Mesendoderm (in vitro differentiated cells): ENCODE measurements at regions not wholly inside any gene's neighbourhood (a gene's known extent, or its start where the extent isn't known, plus 50 kb on each side); places are given as distances from the start of the nearest gene placed in this dataset.

Experiments
- DNase-seq: peaks from one replicate; pipeline ENCODE4 v3.0.0; 2013
- H2AK5ac ChIP-seq: 2 replicates; pipeline ENCODE4 v1.6.1; 2013; ENCODE audit warnings: low read length, inconsistent platforms
- H2BK120ac ChIP-seq: 2 replicates; pipeline ENCODE4 v1.6.1; 2013; ENCODE audit warnings: low read depth, mild to moderate bottlenecking, low read length, moderate library complexity, mixed read lengths
- H2BK15ac ChIP-seq: replicated peaks from 2 replicates; pipeline ENCODE4 v1.6.1; 2013; ENCODE audit warnings: low read depth, mild to moderate bottlenecking, moderate library complexity
- H2BK5ac ChIP-seq: 2 replicates; pipeline ENCODE4 v1.6.1; 2013; ENCODE audit warnings: low read length, inconsistent platforms
- H3K18ac ChIP-seq: 2 replicates; pipeline ENCODE4 v1.6.1; 2013; ENCODE audit warnings: mild to moderate bottlenecking, low read length, mixed read lengths
- H3K23ac ChIP-seq: one replicate; pipeline ENCODE4 v1.6.1; 2013; ENCODE audit warnings: low read length
- H3K27ac ChIP-seq: 2 replicates; pipeline ENCODE4 v1.5.1; 2013; ENCODE audit warnings: low read depth, mild to moderate bottlenecking, inconsistent platforms, low read length, moderate library complexity
- H3K27me3 ChIP-seq: 2 replicates; pipeline ENCODE4 v1.6.1; 2013; ENCODE audit warnings: low read length, control low read depth, mild to moderate bottlenecking, inconsistent platforms; ENCODE audit not compliant: insufficient read depth, poor library complexity
- H3K36me3 ChIP-seq: 2 replicates; pipeline ENCODE4 v1.6.1; 2013; ENCODE audit warnings: low read length, inconsistent platforms; ENCODE audit not compliant: control insufficient read depth, insufficient read depth
- H3K4ac ChIP-seq: one replicate; pipeline ENCODE4 v1.6.1; 2013; ENCODE audit warnings: low read depth, mild to moderate bottlenecking, low read length, moderate library complexity
- H3K4me1 ChIP-seq: 2 replicates; pipeline ENCODE4 v1.6.1; 2013; ENCODE audit warnings: low read depth, low read length, inconsistent platforms; ENCODE audit not compliant: control insufficient read depth
- H3K4me2 ChIP-seq: 2 replicates; pipeline ENCODE4 v1.6.1; 2013; ENCODE audit warnings: low read length
- H3K4me3 ChIP-seq: 2 replicates; pipeline ENCODE4 v1.5.1; 2013; ENCODE audit warnings: mild to moderate bottlenecking, low read length
- H3K56ac ChIP-seq: one replicate; pipeline ENCODE4 v1.6.1; 2013; ENCODE audit warnings: low read length
- H3K79me1 ChIP-seq: 2 replicates; pipeline ENCODE4 v1.6.1; 2013; ENCODE audit warnings: low read length, inconsistent platforms
- H3K79me2 ChIP-seq: 2 replicates; pipeline ENCODE4 v1.6.1; 2013; ENCODE audit warnings: mild to moderate bottlenecking, low read length; ENCODE audit not compliant: control insufficient read depth, insufficient read depth
- H3K9ac ChIP-seq: 2 replicates; pipeline ENCODE4 v1.6.1; 2013; ENCODE audit warnings: low read length, inconsistent platforms
- H4K5ac ChIP-seq: one replicate; pipeline ENCODE4 v1.6.1; 2013; ENCODE audit warnings: low read length
- H4K8ac ChIP-seq: one replicate; pipeline ENCODE4 v1.6.1; 2013; ENCODE audit warnings: low read depth, mild to moderate bottlenecking, control low read depth, low read length, moderate library complexity
- WGBS: extraction: QIAGEN DNeasy Blood & Tissue Kit; methylation state at CpG from one replicate; pipeline ENCODE4 v1.1.7; 2013; ENCODE audit warnings: low lambda C conversion rate, missing lambda C conversion rate; ENCODE audit not compliant: insufficient coverage; ENCODE audit errors: extremely low coverage; 5-methylcytosine and 5-hydroxymethylcytosine counted together

DNA sequence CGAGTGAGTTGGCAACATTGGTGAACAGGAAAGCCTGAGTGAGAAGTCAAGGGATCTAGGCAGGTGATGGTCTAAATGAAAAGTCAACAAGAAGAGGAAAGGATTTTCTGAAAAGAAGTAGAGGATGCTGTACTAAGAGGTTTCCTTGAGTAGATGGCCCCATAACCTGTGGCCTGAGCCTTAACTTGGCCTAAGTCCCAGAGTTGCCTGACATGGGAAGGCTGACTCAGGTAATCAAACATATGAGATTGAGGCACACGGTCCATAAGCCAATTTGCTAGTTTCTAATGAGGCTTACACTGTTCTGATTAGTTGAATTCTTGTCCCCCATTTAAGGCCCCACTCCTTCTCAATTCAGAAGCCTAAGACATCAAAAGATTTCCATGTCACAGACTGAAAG, 262.5 kb upstream of the LMCD1 start:
- Histone ChIP-seq H2AK5ac (no peak overlapping the region), H2BK120ac (peak overlapping the region; percentile 85), H3K27me3 (no peaks in the 10 kb centered on the region), H3K9ac (no peak overlapping the region), H3K79me2 (no peaks in the 10 kb centered on the region), H3K36me3 (no peaks in the 10 kb centered on the region), H3K4me3 (no peak overlapping the region), H3K23ac (no peak overlapping the region), H3K79me1 (no peaks in the 10 kb centered on the region), H3K56ac (peak overlapping the region; percentile 42), H3K27ac (no peak overlapping the region), H2BK5ac (peak overlapping the region; percentile 15), H3K4me2 (no peak overlapping the region), H4K8ac (no peak overlapping the region), H3K18ac (peak overlapping the region; percentile 56), H2BK15ac (no peak overlapping the region), H4K5ac (no peak overlapping the region), H3K4ac (peak overlapping the region; percentile 79), H3K4me1 (no peaks in the 10 kb centered on the region)
- DNase-seq, result no peak
- no CpG with 5 or more reads among the region's 2 CpGs for WGBS

DNA sequence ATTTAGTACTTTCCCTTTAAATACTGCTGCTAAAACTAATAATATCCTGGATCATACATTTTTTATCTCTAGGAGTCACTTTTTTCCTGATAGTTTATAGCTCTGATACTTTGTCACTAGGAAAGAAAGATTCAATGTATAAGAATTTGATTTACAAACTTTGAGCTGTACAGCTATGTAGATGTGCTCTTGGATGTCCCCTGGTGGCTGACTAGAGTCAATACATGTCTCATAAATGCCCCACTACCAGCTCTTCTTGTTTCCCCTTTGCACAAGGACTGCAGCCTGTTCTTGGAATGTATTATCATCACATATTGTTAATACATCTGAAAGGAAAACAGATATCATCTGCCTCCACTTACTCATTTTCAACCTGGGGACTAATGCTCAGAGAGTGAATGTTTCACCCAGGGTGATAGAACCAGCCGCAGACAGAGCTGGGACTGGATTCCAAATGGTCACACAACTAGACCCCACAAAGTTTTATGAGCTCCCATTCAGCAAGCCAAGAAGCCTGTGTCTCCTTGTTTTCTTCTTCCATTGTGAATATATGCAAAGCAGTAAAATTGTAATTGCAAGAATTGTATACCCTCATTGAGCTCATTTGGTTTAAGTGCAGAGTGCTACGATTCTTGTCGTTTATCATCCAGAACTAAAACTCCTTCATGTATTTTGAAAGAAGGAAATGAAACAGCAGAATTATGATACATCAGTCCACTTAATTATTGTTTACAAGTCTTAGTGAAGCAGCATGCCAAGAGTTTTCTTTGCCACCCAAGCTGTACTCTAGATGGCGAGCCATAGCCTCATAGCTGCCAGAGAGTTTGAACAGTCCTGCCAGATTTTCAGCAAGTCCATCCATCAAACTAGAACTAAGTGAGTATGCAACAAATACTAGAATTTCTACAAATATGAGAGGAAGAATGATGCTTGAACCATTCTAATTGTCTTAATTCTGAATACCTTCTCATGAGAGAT, 261.6 kb upstream of the LMCD1 start:
- WGBS, result no CpG with 5 or more reads among the region's 4 CpGs
- H3K27ac ChIP-seq, result no peak overlapping the region
- no peak overlapping the region for H3K4me2 ChIP-seq
- H3K27me3 ChIP-seq, result no peaks in the 10 kb centered on the region
- H4K5ac ChIP-seq, result no peak overlapping the region
- no peaks in the 10 kb centered on the region for H3K4me1 ChIP-seq
- peak overlapping the region; percentile 97 for H3K4ac ChIP-seq
- DNase-seq, result peak; percentile 69
- H2AK5ac ChIP-seq, result no peak overlapping the region
- no peak overlapping the region for H3K9ac ChIP-seq
- no peak overlapping the region for H2BK15ac ChIP-seq
- no peak overlapping the region for H4K8ac ChIP-seq
- H2BK5ac ChIP-seq, result peak overlapping the region; percentile 52
- no peak overlapping the region for H3K56ac ChIP-seq
- no peaks in the 10 kb centered on the region for H3K79me1 ChIP-seq
- no peak overlapping the region for H3K4me3 ChIP-seq
- no peak overlapping the region for H3K23ac ChIP-seq
- peak overlapping the region; percentile 78 for H2BK120ac ChIP-seq
- no peaks in the 10 kb centered on the region for H3K36me3 ChIP-seq
- H3K18ac ChIP-seq, result peak overlapping the region; percentile 97
- H3K79me2 ChIP-seq, result no peaks in the 10 kb centered on the region

DNA sequence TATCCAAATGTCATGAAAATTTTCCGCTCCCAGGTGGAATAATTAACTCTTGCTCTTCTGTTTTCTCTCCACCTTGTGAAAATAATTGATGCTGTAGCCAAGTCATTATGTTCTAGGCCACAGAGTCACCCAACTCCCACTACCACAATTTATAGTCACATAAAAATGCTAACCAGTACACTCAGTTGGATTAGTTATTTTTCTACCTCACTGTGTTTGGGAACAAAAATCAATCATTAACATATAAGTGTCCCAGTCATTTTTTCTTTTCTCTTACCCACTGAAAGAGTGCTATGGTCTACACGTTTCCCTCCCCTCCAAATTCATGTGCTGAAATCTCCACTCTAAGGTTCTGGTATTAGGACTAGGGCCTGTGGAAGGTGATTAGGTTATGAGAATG, 255.6 kb upstream of the LMCD1 start:
- H3K9ac ChIP-seq, result no peak overlapping the region
- H4K8ac ChIP-seq, result no peak overlapping the region
- no peak overlapping the region for H3K18ac ChIP-seq
- H3K27ac ChIP-seq, result no peak overlapping the region
- H3K79me1 ChIP-seq, result no peaks in the 10 kb centered on the region
- WGBS, result no CpG with 5 or more reads among the region's 2 CpGs
- H2BK120ac ChIP-seq, result no peak overlapping the region
- H3K56ac ChIP-seq, result no peak overlapping the region
- no peak overlapping the region for H2BK5ac ChIP-seq
- H3K23ac ChIP-seq, result no peak overlapping the region
- H3K4me1 ChIP-seq, result no peaks in the 10 kb centered on the region
- H2AK5ac ChIP-seq, result no peak overlapping the region
- no peaks in the 10 kb centered on the region for H3K27me3 ChIP-seq
- H3K4ac ChIP-seq, result no peak overlapping the region
- H2BK15ac ChIP-seq, result no peak overlapping the region
- no peak overlapping the region for H4K5ac ChIP-seq
- no peaks in the 10 kb centered on the region for H3K79me2 ChIP-seq
- H3K36me3 ChIP-seq, result no peaks in the 10 kb centered on the region
- no peak for DNase-seq
- H3K4me3 ChIP-seq, result no peak overlapping the region
- H3K4me2 ChIP-seq, result no peak overlapping the region

DNA sequence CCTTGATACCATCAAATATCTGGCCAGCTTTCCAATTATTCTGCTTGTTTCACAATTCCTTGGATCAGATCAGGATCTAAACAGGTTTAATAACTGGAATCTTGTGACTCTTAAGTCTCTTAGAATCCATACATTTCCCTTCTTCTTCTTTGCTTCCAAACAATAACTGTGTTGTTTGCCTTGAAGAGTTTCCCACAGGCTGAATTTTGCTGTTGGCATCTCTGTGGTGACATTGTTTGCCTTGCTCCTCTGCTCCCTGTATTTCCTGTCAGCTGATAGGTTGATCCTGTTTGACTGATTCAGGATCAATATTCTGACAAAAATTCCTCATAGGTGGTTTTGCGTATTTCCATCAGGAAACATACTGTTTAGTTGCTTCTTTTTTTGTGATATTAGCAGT, 248.4 kb upstream of the LMCD1 start:
- H2AK5ac ChIP-seq, result no peak overlapping the region
- no peak overlapping the region for H3K27ac ChIP-seq
- no peak overlapping the region for H4K8ac ChIP-seq
- no peak overlapping the region for H3K9ac ChIP-seq
- H3K4me1 ChIP-seq, result no peaks in the 10 kb centered on the region
- H3K4me2 ChIP-seq, result no peak overlapping the region
- H3K4ac ChIP-seq, result no peak overlapping the region
- no peak for DNase-seq
- H3K18ac ChIP-seq, result no peak overlapping the region
- no peaks in the 10 kb centered on the region for H3K36me3 ChIP-seq
- no peak overlapping the region for H3K4me3 ChIP-seq
- no peaks in the 10 kb centered on the region for H3K79me2 ChIP-seq
- no peaks in the 10 kb centered on the region for H3K79me1 ChIP-seq
- H2BK120ac ChIP-seq, result no peak overlapping the region
- no peak overlapping the region for H3K23ac ChIP-seq
- H2BK15ac ChIP-seq, result no peak overlapping the region
- no peaks in the 10 kb centered on the region for H3K27me3 ChIP-seq
- no peak overlapping the region for H4K5ac ChIP-seq
- H3K56ac ChIP-seq, result no peak overlapping the region
- H2BK5ac ChIP-seq, result no peak overlapping the region
- WGBS, result no CpG with 5 or more reads among the region's 1 CpG

DNA sequence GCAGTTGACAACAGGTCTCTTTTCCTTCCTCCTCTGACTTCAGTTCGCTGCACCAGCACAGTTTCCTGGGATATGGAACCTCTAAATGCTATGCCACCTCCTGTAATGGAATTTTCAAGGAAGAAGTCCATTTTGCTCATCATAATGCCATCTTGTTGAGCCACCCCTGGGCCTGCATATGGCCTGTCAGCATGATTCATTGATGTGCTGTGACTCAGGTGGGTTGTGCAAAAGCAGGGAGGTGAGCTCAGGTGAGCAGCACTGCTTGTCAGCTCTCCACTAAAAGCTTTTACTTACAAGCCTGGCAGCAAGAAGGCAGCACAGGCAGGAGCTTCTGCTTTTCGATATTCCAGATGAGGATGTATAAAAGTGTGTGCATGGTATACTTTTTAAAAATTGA, 247.1 kb upstream of the LMCD1 start:
- Histone ChIP-seq H3K27ac (no peak overlapping the region), H3K79me2 (no peaks in the 10 kb centered on the region), H4K8ac (no peak overlapping the region), H2AK5ac (no peak overlapping the region), H4K5ac (no peak overlapping the region), H3K27me3 (no peaks in the 10 kb centered on the region), H2BK15ac (no peak overlapping the region), H3K4me1 (no peaks in the 10 kb centered on the region), H3K9ac (no peak overlapping the region), H3K4me2 (no peak overlapping the region), H3K23ac (no peak overlapping the region), H2BK120ac (no peak overlapping the region), H3K4me3 (no peak overlapping the region), H3K36me3 (no peaks in the 10 kb centered on the region), H3K56ac (no peak overlapping the region), H3K4ac (no peak overlapping the region), H3K18ac (no peak overlapping the region), H2BK5ac (no peak overlapping the region), H3K79me1 (no peaks in the 10 kb centered on the region)
- WGBS, result no CpG with 5 or more reads among the region's 2 CpGs
- DNase-seq, result no peak
